ENCODE measurements at regions not wholly inside any gene's neighbourhood (a gene's known extent, or its start where the extent isn't known, plus 50 kb on each side); places are given as distances from the start of the nearest gene placed in this dataset.

DNA sequence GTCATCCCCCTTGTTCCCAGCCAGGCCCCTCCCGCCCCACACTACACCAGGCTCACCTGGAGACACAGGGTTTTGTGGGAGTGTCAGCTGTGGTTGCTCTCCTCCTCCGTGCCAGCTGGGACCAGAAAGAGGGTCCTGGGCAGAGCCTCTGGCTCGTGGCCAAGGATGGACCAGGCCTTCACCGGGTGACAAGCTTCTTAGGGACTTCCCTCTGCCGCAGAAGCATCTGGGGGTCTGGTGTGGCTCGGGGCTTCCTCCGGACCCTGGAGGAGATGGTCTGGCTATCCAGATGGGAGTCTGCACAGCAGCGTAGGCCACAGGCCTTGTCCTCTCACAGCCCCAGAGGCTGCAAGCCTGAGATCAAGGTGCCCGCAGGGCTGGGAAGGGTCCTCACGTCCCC lies 63.8 kb upstream of the CFAP46 start:
- DNase-seq (ENCODE audit: low spot score) = no peak

DNA sequence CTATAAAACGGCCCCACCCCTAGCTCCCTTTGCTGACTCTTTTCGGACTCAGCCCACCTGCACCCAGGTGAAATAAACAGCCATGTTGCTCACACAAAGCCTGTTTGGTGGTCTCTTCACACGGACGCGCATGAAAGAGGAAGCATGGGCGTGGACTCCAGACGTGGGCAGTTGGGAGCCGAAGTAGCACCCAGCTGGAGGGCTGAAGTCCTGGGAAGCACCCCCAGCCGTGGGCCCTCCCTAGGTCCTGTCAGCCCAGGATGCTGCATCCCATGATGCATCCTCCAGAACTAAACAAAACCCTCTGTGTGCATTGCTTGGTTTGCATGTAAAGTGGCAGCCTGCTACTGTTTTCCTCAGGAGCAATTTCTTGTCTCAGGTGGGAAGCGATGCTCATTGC lies 62.1 kb upstream of the CFAP46 start:
- DNase-seq (ENCODE audit: low spot score) = no peak

DNA sequence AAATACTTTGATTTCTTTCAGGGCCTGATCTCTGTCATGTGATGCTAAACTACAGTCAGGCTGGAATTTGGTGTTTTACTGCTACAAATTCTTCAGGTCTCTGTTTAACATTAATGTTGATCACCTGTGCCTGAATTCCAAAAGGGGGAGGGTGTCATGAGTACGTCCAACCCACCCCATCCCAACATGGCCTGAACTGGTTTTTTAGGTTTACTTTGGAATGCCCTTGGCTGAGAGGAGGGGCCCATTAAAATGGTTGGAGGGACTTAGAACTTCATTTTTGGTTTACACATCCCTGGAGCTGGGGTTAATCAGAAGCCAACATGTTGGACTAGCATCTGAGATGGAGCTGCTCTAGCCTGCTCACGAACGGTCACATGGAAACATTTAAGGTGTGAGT lies 60.8 kb upstream of the CFAP46 start:
- no peak for DNase-seq (ENCODE audit: low spot score)

DNA sequence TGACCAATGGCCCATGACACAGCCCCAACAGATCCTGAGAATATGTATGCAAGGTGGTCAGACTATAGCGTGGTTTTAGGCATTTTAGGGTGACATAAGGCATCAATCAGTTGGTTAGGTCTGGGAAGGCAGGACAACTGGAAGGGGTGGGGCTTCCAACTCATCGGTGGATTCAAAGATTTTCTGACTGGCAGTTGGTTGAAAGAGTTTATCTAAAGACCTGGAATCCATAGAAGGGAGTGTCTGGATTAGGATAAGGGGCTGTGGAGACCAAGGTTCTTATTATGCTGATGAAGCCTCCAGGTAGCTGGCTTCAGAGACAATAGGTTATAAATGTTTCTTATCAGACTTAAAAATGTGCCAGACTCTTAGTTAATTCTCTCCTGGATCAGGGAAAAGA lies 60.3 kb upstream of the CFAP46 start:
- DNase-seq (ENCODE audit: low spot score) = no peak

DNA sequence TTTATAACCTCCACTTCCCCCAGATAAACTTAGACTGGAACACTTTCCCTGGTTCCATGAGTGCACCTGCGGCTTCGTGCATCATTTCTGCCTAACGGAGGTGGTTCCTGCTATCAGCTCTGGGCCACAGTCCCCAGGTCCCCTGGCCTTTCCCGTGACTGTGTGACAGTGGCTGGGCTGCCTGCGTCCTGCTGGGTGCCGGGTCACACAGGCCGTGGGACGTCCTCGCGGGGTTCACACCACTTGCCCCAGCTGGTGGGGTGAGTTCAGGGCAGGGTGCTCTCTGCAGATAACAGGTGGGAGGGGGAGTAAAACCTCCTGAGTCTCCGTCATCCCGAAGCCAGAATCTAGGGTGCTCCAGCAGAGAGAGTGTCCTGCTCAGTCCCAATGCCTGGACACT lies 58.7 kb upstream of the CFAP46 start:
- no peak for DNase-seq (ENCODE audit: low spot score)

DNA sequence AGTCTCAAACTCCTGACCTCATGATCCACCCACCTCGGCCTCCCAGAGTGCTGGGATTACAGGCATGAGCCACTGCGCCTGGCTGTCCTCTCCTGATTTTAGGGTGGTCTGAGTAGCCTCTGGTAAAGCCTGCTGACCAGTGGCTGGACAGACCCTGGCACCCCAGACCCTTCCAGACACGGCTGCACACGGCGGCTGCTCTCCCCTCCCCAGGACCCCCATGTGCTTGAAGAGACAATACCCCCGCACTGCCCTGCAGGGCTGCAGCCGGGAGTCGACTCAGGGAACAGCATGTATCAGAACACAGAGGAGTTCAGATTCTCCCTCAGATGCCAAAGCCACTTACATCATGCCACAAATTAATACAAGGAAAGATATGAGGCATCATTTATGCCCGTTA lies 58.3 kb upstream of the CFAP46 start:
- DNase-seq (ENCODE audit: low spot score) = no peak

DNA sequence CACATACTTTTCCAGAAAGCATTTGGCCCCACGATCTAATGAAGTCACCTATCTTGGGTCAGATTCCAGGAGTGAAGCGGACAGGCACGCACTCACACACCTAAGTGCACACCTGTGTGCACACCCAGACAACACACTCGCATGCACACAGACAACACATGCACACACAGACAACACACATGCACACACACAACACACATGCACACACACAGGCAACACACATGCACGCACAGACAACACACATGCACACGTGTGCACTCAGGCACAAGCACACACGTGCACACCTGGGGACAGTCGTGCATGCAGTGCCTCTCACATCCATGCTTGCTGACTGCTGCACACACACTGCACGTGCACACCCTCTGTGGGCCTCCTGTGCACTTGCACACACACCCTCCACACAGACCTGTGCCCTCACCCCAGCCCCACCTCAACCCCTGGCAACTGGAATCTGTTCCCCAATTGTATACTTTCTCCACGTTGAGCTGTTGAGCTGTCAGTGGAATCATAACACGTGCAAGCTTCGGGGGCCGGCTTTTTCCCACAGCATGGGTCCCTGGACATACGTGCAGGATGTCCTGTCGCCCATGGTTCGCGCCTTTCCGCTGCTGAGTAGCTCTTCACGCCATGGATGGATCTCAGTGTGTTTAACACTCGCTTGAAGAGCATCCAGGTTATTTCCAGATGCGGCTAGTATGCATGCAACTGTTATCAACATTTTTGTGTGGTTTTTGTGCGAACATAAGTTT lies 55.3 kb upstream of the CFAP46 start:
- no peak for DNase-seq (ENCODE audit: low spot score)

DNA sequence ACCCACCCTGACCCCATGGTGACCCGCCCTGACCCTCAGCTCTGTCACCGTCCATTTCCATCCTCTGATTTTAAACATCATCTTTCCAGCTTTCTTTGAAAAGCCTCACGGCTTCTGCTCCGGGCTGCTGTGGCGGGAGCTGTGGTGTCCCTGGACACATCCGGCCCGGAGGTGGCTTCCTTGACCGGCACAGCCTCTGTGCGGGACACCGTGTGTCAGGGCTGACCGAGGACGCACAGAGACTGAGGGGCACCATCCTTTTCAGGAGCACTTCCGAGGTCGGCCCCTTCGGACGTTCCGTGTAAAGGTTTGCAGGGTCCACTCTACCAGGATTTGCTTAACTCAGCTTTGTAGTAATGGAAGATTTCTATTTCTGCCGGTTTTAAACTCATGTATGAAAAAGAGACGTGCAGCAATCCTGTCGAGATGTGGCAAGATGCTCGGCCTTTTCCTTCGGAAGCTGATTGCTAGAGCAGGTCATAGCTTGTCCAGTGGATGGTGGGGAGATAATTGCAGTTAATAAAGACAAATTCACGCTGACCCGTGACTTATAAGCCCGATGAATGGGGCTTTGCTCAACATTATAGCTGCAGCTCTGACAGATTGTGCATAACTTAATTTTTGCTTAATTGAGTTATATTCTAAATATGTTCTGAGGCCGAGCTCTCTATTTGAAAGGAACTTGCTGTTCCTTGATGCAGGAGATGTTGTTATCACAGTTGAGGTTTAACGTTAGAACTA lies 54.4 kb upstream of the CFAP46 start:
- no peak for DNase-seq (ENCODE audit: low spot score)

DNA sequence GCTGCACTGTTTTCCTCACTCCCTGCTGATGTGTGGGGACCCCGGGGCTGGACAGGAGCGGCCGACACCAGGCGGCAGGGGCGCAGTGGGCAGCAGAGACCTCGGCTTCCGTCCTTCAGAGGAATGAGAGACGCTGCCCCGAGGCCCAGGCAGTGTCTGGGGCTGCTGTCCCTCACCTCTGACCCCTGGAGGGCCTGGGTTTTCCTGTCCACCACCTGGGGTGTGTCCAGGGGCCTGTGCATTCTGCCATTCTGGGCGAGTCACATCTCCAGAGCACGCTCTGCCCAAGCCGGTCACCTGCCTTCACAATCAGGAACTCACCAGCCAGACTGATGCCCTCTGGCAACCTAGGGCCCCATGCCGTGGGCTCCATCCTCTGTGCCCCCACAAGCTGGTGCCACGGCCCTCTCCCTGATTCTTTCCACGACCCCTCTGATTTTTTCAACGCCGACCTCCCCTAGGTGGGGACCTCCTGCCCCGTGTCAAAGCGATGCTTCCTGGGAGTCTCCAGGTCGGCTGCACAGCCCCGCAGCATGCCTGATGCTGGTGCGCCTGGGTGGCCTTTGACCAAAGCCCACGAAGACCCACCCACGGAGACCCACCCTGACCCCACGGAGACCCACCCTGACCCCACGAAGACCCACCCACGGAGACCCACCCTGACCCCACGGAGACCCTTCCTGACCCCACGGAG lies 53.7 kb upstream of the CFAP46 start:
- DNase-seq (ENCODE audit: low spot score) = no peak

DNA sequence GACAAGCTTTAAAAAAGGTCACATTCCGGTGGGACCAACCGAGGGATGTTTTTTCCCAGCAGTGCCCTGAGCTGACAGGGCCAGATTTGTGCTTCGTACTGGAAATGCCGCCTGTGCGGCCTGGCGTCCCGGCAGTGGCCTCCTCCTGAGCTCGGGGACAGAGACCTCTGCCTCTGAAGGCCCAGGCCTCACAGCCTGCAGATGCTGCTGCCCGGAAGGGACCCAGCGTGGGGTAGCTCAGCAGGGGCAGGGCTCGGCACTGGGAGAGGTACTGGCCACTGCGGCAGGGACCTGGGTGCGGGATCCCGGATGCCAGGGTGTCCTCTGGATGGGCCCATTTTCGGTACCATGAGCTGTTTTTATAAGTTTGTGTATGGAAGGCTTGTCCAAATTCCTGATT lies 52.4 kb upstream of the CFAP46 start:
- no peak for DNase-seq (ENCODE audit: low spot score)

DNA sequence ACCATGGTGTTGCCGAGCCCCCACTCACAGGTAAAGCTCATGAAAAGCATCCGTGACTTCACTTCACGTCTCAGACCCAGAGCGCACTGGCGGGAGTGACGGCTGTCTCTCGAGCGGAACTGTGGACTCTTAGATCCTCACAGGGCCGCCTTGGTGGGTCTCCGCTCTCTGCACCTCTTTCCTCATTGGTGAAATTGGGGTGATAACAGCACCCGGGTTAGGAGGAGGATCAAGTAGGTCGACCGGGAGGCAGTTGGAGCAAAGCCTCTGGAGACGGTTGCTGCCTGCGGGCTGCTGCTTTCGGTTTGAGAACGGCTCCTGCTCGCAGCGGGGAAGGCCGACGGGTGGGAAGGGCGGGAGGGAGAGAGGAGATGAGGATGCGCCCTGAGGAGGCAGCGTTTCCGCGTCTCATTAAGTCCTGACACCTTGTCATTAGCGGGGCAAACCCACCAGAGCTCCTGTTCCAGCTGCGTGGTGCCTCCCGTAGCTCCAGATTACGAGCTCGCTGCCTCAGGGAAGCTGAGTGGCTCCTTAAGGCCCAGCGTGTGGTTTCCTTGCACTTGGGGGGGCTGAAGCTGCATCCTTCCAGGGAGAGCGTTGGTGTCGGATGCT lies 51.9 kb upstream of the CFAP46 start:
- no peak for DNase-seq (ENCODE audit: low spot score)

DNA sequence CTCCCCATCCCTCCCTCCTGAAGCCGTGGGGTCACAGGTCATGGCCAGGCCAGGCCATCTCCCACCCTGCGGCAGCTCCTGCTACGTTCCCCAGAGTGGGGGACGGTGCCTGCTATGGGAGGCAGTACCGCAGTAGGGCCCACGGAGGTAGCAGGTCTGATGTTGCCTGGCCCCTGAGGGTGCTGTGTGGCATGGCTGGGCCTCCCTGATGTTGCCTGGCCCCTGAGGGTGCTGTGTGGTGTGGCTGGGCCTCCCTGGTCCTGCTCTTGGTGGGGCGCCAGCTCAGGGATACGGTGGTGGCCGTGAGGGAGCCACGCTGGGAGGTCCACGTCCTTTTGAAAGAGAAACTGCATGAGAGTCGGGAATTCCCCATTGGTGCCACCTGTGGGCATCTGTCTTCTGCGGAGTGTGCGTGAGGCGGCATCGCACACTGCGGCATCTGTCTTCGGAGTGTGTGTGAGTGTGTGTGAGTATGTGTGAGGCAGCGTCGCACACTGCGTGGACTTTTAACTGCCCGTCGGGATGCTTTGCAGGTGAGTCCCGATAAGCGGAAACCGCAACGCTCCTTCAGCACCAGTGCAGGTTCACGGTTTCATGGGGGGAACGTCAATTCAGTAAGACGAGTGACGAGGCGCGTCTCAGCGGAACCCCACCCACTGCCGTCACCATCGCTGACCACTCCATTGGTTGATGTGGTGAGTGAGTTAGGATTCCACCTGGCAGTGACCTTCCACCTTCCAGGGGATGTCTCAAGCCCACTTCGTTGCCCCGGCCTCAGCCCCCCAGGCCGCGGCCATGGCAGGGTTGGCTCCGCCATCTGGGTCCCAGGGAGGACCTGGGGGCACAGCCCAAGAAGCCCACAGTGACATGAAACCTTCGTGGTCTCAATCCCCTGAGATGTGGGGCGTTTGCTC lies 51.2 kb upstream of the CFAP46 start:
- DNase-seq (ENCODE audit: low spot score) = no peak

DNA sequence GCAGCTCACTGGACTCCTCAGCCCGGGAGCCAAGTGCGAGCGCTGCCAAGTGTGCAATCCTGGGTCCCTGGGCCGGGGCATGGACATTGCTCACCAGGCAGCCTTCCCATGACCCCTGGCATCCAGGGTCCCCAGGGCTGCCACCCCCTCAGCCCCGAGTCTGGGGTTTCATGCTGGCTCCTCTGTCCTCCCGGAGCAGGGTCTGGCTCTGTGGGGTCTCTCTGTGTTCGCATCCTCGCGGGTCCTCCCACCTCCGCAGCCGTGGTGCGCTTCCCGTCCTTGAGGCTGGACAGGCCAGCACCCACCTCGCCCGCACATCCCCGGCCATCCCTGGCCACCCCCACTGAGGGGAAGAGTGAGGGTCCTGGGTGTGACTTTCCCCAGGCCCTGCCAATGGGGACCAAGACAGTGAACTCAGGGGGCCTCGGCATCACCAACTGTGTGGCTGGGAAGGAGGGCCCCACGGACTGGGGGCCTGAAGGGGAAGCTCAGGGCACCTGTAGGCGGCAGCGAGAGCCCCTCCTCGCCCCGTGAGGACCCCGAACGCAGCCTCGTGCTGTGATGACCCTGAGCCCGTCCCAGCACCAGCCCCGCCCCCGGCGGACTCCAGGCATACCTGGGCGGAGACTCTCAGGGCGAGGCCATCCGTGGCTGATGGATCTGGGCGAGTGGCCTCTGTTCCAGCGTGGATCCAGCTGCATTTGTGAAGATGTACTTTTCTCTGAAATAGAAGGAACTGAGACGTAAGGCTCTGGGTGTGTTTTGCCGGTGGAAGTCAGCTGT lies 50.3 kb upstream of the CFAP46 start:
- DNase-seq (ENCODE audit: low spot score) = no peak

Measured in A172 (cell line).